ENCODE measurements at regions not wholly inside any gene's neighbourhood (a gene's known extent, or its start where the extent isn't known, plus 50 kb on each side); places are given as distances from the start of the nearest gene placed in this dataset.

GRCh38 chr3:177426106-177426877 is 229.0 kb upstream of the TBL1XR1 start:
- no peaks in the 10 kb centered on the region for H4K20me1 ChIP-seq (ENCODE audit: insufficient read depth)
- no peaks in the 10 kb centered on the region for H3K9me3 ChIP-seq (ENCODE audit: low read length)
- H3K4me2 ChIP-seq (ENCODE audit: low read length) = no peak overlapping the region
- TF ChIP-seq CTCF (IDR thresholded peaks at IDR 0.05; ENCODE audit: poor library complexity, severe bottlenecking) (no peak), MXI1 (conservative IDR thresholded peaks at IDR 0.05; ENCODE audit: poor library complexity, severe bottlenecking) (no peak), EZH2 (IDR thresholded peaks at IDR 0.05; ENCODE audit: borderline replicate concordance, insufficient read depth, low read length, poor library complexity, severe bottlenecking) (no peak), REST (IDR thresholded peaks at IDR 0.05; ENCODE audit: borderline replicate concordance) (no peak), SMC3 (conservative IDR thresholded peaks at IDR 0.05; ENCODE audit: poor library complexity) (no peak), TAF1 (IDR thresholded peaks at IDR 0.05; ENCODE audit: low read depth) (no peak), POLR2AphosphoS5 (IDR thresholded peaks at IDR 0.05) (no peak), EP300 (conservative IDR thresholded peaks at IDR 0.05; ENCODE audit: poor library complexity, severe bottlenecking) (no peak), RAD21 (conservative IDR thresholded peaks at IDR 0.05) (no peak)
- no peaks in the 10 kb centered on the region for H3K27me3 ChIP-seq (ENCODE audit: insufficient read depth, low read depth, low read length)
- no peak overlapping the region for H2AFZ ChIP-seq (ENCODE audit: low read depth, low read length)
- no peak overlapping the region for H3K9ac ChIP-seq (ENCODE audit: low read length)
- no peaks in the 10 kb centered on the region for H3K79me2 ChIP-seq (replicated peaks; ENCODE audit: insufficient read depth, low read length)
- H3K27ac ChIP-seq (ENCODE audit: low read length) = no peak overlapping the region
- H3K9me2 ChIP-seq (ENCODE audit: insufficient read depth, low read length) = no peaks in the 10 kb centered on the region
- no peak overlapping the region for H3K4me3 ChIP-seq (ENCODE audit: low read length)
- no peaks in the 10 kb centered on the region for H3K36me3 ChIP-seq (ENCODE audit: insufficient read depth, low read length)
- no peaks in the 10 kb centered on the region for H3F3A ChIP-seq (ENCODE audit: insufficient read depth, low read length, poor library complexity, severe bottlenecking)

- Histone ChIP-seq H3K4me2 (ENCODE audit: low read length) (no peak overlapping the region), H3K27me3 (ENCODE audit: insufficient read depth, low read depth, low read length) (no peaks in the 10 kb centered on the region), H3K9me2 (ENCODE audit: insufficient read depth, low read length) (no peaks in the 10 kb centered on the region), H3K36me3 (ENCODE audit: insufficient read depth, low read length) (no peaks in the 10 kb centered on the region), H4K20me1 (ENCODE audit: insufficient read depth) (no peaks in the 10 kb centered on the region), H3K79me2 (replicated peaks; ENCODE audit: insufficient read depth, low read length) (no peaks in the 10 kb centered on the region), H3K4me3 (ENCODE audit: low read length) (no peak overlapping the region), H3F3A (ENCODE audit: insufficient read depth, low read length, poor library complexity, severe bottlenecking) (no peaks in the 10 kb centered on the region), H2AFZ (ENCODE audit: low read depth, low read length) (no peak overlapping the region), H3K9me3 (ENCODE audit: low read length) (no peaks in the 10 kb centered on the region), H3K27ac (ENCODE audit: low read length) (no peak overlapping the region), H3K9ac (ENCODE audit: low read length) (no peak overlapping the region)
- TF ChIP-seq RAD21 (conservative IDR thresholded peaks at IDR 0.05) = no peak
- TF ChIP-seq TAF1 (IDR thresholded peaks at IDR 0.05; ENCODE audit: low read depth) = no peak
- no peak for TF ChIP-seq EZH2 (IDR thresholded peaks at IDR 0.05; ENCODE audit: borderline replicate concordance, insufficient read depth, low read length, poor library complexity, severe bottlenecking)
- no peak for TF ChIP-seq REST (IDR thresholded peaks at IDR 0.05; ENCODE audit: borderline replicate concordance)
- TF ChIP-seq POLR2AphosphoS5 (IDR thresholded peaks at IDR 0.05) = no peak
- no peak for TF ChIP-seq EP300 (conservative IDR thresholded peaks at IDR 0.05; ENCODE audit: poor library complexity, severe bottlenecking)
- TF ChIP-seq MXI1 (conservative IDR thresholded peaks at IDR 0.05; ENCODE audit: poor library complexity, severe bottlenecking) = no peak
- TF ChIP-seq SMC3 (conservative IDR thresholded peaks at IDR 0.05; ENCODE audit: poor library complexity) = no peak
- no peak for TF ChIP-seq CTCF (IDR thresholded peaks at IDR 0.05; ENCODE audit: poor library complexity, severe bottlenecking)
Measured at GRCh38 chr3:177426878-177427495, 229.7 kb upstream of the TBL1XR1 start.

All from neural cell (in vitro differentiated cells).